Suprapubic skin (tissue), 4 donors: ENCODE measurements at regions not wholly inside any gene's neighbourhood (a gene's known extent, or its start where the extent isn't known, plus 50 kb on each side); places are given as distances from the start of the nearest gene placed in this dataset.

Experiments
- POLR2A ChIP-seq, 2 donors: fragments of 450-650 bp; IDR thresholded peaks; one replicate each; pipeline ENCODE4 v1.6.1; 2017; ENCODE audit warnings: antibody characterized with exemption in 2 of 2, mild to moderate bottlenecking in 2 of 2, moderate library complexity in 2 of 2
- POLR2AphosphoS5 ChIP-seq, 3 donors: sonication (generic); formaldehyde crosslinking; IDR thresholded peaks; one replicate each; pipeline ENCODE4 v1.6.1; 2017; ENCODE audit warnings: antibody characterized with exemption in 3 of 3

- TF ChIP-seq POLR2AphosphoS5 (IDR thresholded peaks at IDR 0.05): no peak
- TF ChIP-seq POLR2A (IDR thresholded peaks at IDR 0.05): no peak
Measured at GRCh38 chr9:34907044-34907443, 51.0 kb upstream of the PHF24 start.
